ENCODE measurements at regions not wholly inside any gene's neighbourhood (a gene's known extent, or its start where the extent isn't known, plus 50 kb on each side); places are given as distances from the start of the nearest gene placed in this dataset.
"Not testable (repeated sequence)": the region's sequence is repeated elsewhere in the genome, so short reads cannot be mapped to it uniquely, and the experiment has no call there.

GRCh38 chr2:236786751-236787150 is 217.1 kb downstream of the ACKR3 start:
- H3K4me3 ChIP-seq (replicated peaks; ENCODE audit: low read depth, low read length), result no peak overlapping the region
- no peak for DNase-seq (ENCODE audit: extremely low read depth, low read depth)
- no peak for TF ChIP-seq CTCF (IDR thresholded peaks at IDR 0.05; ENCODE audit: low read depth, low read length, missing control alignments)

- not testable (repeated sequence) for H3K4me3 ChIP-seq (replicated peaks; ENCODE audit: low read depth, low read length); DNase-seq (ENCODE audit: extremely low read depth, low read depth)
Measured at GRCh38 chr2:236787376-236787775, 217.8 kb downstream of the ACKR3 start.

GRCh38 chr2:236787885-236788284 is 218.3 kb downstream of the ACKR3 start:
- H3K4me3 ChIP-seq (replicated peaks; ENCODE audit: low read depth, low read length), result no peak overlapping the region
- no peak for TF ChIP-seq CTCF (IDR thresholded peaks at IDR 0.05; ENCODE audit: low read depth, low read length, missing control alignments)
- DNase-seq (ENCODE audit: extremely low read depth, low read depth), result no peak

GRCh38 chr2:236790963-236791362 is 221.3 kb downstream of the ACKR3 start:
- H3K4me3 ChIP-seq (replicated peaks; ENCODE audit: low read depth, low read length), result no peak overlapping the region
- DNase-seq (ENCODE audit: extremely low read depth, low read depth), result no peak
- no peak for TF ChIP-seq CTCF (IDR thresholded peaks at IDR 0.05; ENCODE audit: low read depth, low read length, missing control alignments)

- no peak for DNase-seq (ENCODE audit: extremely low read depth, low read depth)
- TF ChIP-seq CTCF (IDR thresholded peaks at IDR 0.05; ENCODE audit: low read depth, low read length, missing control alignments), result no peak
- H3K4me3 ChIP-seq (replicated peaks; ENCODE audit: low read depth, low read length), result no peak overlapping the region
Measured at GRCh38 chr2:236793023-236794011, 223.7 kb downstream of the ACKR3 start.

GRCh38 chr2:236794176-236794957 is 224.7 kb downstream of the ACKR3 start:
- no peak overlapping the region for H3K4me3 ChIP-seq (replicated peaks; ENCODE audit: low read depth, low read length)
- DNase-seq (ENCODE audit: extremely low read depth, low read depth), result no peak
- no peak for TF ChIP-seq CTCF (IDR thresholded peaks at IDR 0.05; ENCODE audit: low read depth, low read length, missing control alignments)
